B cell (primary cell): ENCODE measurements at regions not wholly inside any gene's neighbourhood (a gene's known extent, or its start where the extent isn't known, plus 50 kb on each side); places are given as distances from the start of the nearest gene placed in this dataset.

Source experiments
- ATAC-seq: fragments of 200-7000 bp; cut with Tn5 transposase; one replicate; pipeline ENCODE4 v1.10.0; 2021; ENCODE audit warnings: low read depth, mild to moderate bottlenecking, moderate number of reproducible peaks, moderate library complexity
- CTCF ChIA-PET: fragments of 350-600 bp; sonication (Branson Sonifier 250); formaldehyde crosslinking; loops from one replicate; lab custom pipeline; 2021; ENCODE audit warnings: antibody characterized with exemption, inconsistent platforms; lab: Charles Lee
- POLR2A ChIA-PET: fragments of 350-600 bp; sonication (Branson Sonifier 250); formaldehyde crosslinking; loops from one replicate; lab custom pipeline; 2021; ENCODE audit warnings: antibody characterized with exemption; lab: Charles Lee
- DNase-seq: peaks from one replicate; pipeline ENCODE4 v3.0.0; 2013
- H2AFZ ChIP-seq: 2 replicates; pipeline ENCODE4 v1.6.1; 2012; ENCODE audit warnings: mild to moderate bottlenecking, low read depth, low read length; ENCODE audit not compliant: insufficient read depth, poor library complexity, severe bottlenecking
- H3K27ac ChIP-seq, 2 donors: 1 replicate in 1 of 2; 2 replicates in 1 of 2; pipeline ENCODE4 v1.5.1; 2012 to 2013; ENCODE audit warnings: low read length in 2 of 2, mild to moderate bottlenecking in 2 of 2, moderate library complexity in 1 of 2
- H3K27me3 ChIP-seq, 4 experiments: fragments of 200-600 bp in 1 of 4; sonication (generic) in 1 of 4; replicated peaks in 1 of 4; 1 replicate in 2 of 4; 2 replicates in 2 of 4; pipeline versions ENCODE4 v1.6.1 to v1.7.0; 2013 to 2016; ENCODE audit warnings: low read length in 3 of 4, mild to moderate bottlenecking in 2 of 4, mixed read lengths in 1 of 4, moderate library complexity in 1 of 4; ENCODE audit not compliant: insufficient read depth in 4 of 4, control insufficient read depth in 3 of 4; ENCODE audit errors: control extremely low read depth in 1 of 4
- H3K36me3 ChIP-seq, 2 experiments: replicated peaks in 1 of 2; 1 replicate in 1 of 2; 2 replicates in 1 of 2; pipeline versions ENCODE4 v1.6.1 to v1.7.1; 2013; ENCODE audit warnings: low read length in 1 of 2; ENCODE audit not compliant: insufficient read depth in 2 of 2, control insufficient read depth in 1 of 2; ENCODE audit errors: control extremely low read depth in 1 of 2, extremely low read depth in 1 of 2
- H3K4me1 ChIP-seq, 2 donors: fragments of 200-600 bp in 1 of 2; sonication (generic) in 1 of 2; 1 replicate in 1 of 2; 2 replicates in 1 of 2; pipeline versions ENCODE4 v1.5.1 to v1.6.1; 2013 to 2017; ENCODE audit warnings: low read length in 2 of 2; ENCODE audit not compliant: control insufficient read depth in 2 of 2, insufficient read depth in 2 of 2
- H3K4me2 ChIP-seq: replicated peaks from 2 replicates; pipeline ENCODE3; 2012; ENCODE audit warnings: mild to moderate bottlenecking, low read depth, low read length; ENCODE audit not compliant: poor library complexity, severe bottlenecking
- H3K4me3 ChIP-seq, 5 experiments: fragments of 200-600 bp in 1 of 5; sonication (generic) in 1 of 5; 1 replicate in 3 of 5; 2 replicates in 2 of 5; pipeline versions ENCODE4 v1.5.1 to v1.7.0; 2011 to 2016; ENCODE audit warnings: low read length in 4 of 5, mild to moderate bottlenecking in 4 of 5, low read depth in 2 of 5, control low read depth in 1 of 5, moderate library complexity in 1 of 5; ENCODE audit not compliant: insufficient read depth in 1 of 5; ENCODE audit errors: control extremely low read depth in 1 of 5, extremely low read depth in 1 of 5
- H3K79me2 ChIP-seq: fragments of 200-600 bp; sonication (generic); one replicate; pipeline ENCODE4 v1.6.0; 2016; ENCODE audit warnings: low read length; ENCODE audit not compliant: control insufficient read depth, insufficient read depth
- H3K9ac ChIP-seq: fragments of 200-600 bp; sonication (generic); 2 replicates; pipeline ENCODE4 v1.6.1; 2017; ENCODE audit warnings: mild to moderate bottlenecking, low read length, moderate library complexity
- H3K9me3 ChIP-seq, 3 donors: one replicate each; pipeline versions ENCODE4 v1.6.1 to v1.7.1; 2013; ENCODE audit warnings: low read length in 2 of 3; ENCODE audit not compliant: control insufficient read depth in 2 of 3, insufficient read depth in 1 of 3; ENCODE audit errors: control extremely low read depth in 1 of 3
- H4K20me1 ChIP-seq: 2 replicates; pipeline ENCODE4 v1.6.0; 2012; ENCODE audit warnings: mild to moderate bottlenecking, low read length; ENCODE audit not compliant: insufficient read depth, control insufficient read depth, poor library complexity, severe bottlenecking
- H3K27ac Mint-ChIP-seq: one replicate; pipeline ENCODE4 v1.8.0; 2021; ENCODE audit warnings: mixed read lengths
- H3K27me3 Mint-ChIP-seq: one replicate; pipeline ENCODE4 v1.8.0; 2021; ENCODE audit warnings: mixed read lengths
- H3K4me1 Mint-ChIP-seq: one replicate; pipeline ENCODE4 v1.8.0; 2021; ENCODE audit warnings: mixed read lengths
- H3K4me3 Mint-ChIP-seq: one replicate; pipeline ENCODE4 v1.8.0; 2021; ENCODE audit warnings: mixed read lengths
- H3K9me3 Mint-ChIP-seq: one replicate; pipeline ENCODE4 v1.8.0; 2022; ENCODE audit warnings: mixed read lengths; ENCODE audit not compliant: insufficient read depth
- CTCF ChIP-seq: fragments of 200-600 bp; IDR thresholded peaks from one replicate; pipeline ENCODE4 v1.8.0; 2022; ENCODE audit warnings: antibody characterized with exemption, mild to moderate bottlenecking
- EZH2 ChIP-seq: IDR thresholded peaks from 2 replicates; pipeline ENCODE4 v1.6.1; 2012; ENCODE audit warnings: borderline replicate concordance, low read depth, mild to moderate bottlenecking, moderate library complexity, low read length; ENCODE audit not compliant: insufficient read depth, poor library complexity, severe bottlenecking
- WGBS: methylation state at CpG from one replicate; pipeline ENCODE4 v1.1.5; 2013; ENCODE audit warnings: missing lambda C conversion rate; ENCODE audit not compliant: insufficient coverage; 5-methylcytosine and 5-hydroxymethylcytosine counted together
- intact Hi-C: fragments of 100-400 bp; cut with micrococcal nuclease; formaldehyde crosslinking; loops from one replicate; pipeline ENCODE4 v1.10.0; 2022

GRCh38 chr10:128938558-128938957 lies 528.5 kb upstream of the MGMT start:
- H3K27me3 Mint-ChIP-seq: peaks cover 4% of the 10 kb centered on the region
- no peak overlapping the region for H3K27ac Mint-ChIP-seq
- no peak overlapping the region for H2AFZ ChIP-seq
- POLR2A ChIA-PET: no interaction called here
- no peaks in the 10 kb centered on the region for H3K4me1 ChIP-seq
- H3K4me3 Mint-ChIP-seq: no peak overlapping the region
- no peaks in the 10 kb centered on the region for H3K27me3 ChIP-seq
- CTCF ChIA-PET: no interaction called here
- no peaks in the 10 kb centered on the region for H3K9me3 Mint-ChIP-seq
- H3K79me2 ChIP-seq: no peaks in the 10 kb centered on the region
- no peaks in the 10 kb centered on the region for H4K20me1 ChIP-seq
- H3K4me3 ChIP-seq: no peak overlapping the region
- no peaks in the 10 kb centered on the region for H3K36me3 ChIP-seq
- no peak overlapping the region for H3K27ac ChIP-seq
- no peak overlapping the region for H3K4me2 ChIP-seq
- intact Hi-C loops: no loop called here
- ATAC-seq: no peak
- no peak for TF ChIP-seq EZH2
- no peak for TF ChIP-seq CTCF
- H3K9me3 ChIP-seq: peaks cover 0 to 6% (median 0%) of the 10 kb centered on the region in 3 donors
- WGBS: 100% methylated on average over 1 of the region's 3 CpGs
- H3K4me1 Mint-ChIP-seq: no peaks in the 10 kb centered on the region
- no peak for DNase-seq
- H3K9ac ChIP-seq: no peak overlapping the region

- H3K27me3 ChIP-seq: no peaks in the 10 kb centered on the region
- no peak for TF ChIP-seq EZH2
- TF ChIP-seq CTCF: no peak
- WGBS: 85% methylated on average over 2 of the region's 5 CpGs
- no peak overlapping the region for H3K27ac ChIP-seq
- CTCF ChIA-PET: interaction anchor here (1.0 kb wide), 1 partner anchor 16 kb away, joined by 3 read pairs; no protein-coding TSS in a partner anchor
- no peaks in the 10 kb centered on the region for H3K79me2 ChIP-seq
- ATAC-seq: no peak
- no peak overlapping the region for H3K4me3 Mint-ChIP-seq
- no peak overlapping the region for H3K27ac Mint-ChIP-seq
- peaks cover 5% of the 10 kb centered on the region for H3K9me3 Mint-ChIP-seq
- no peaks in the 10 kb centered on the region for H4K20me1 ChIP-seq
- POLR2A ChIA-PET: no interaction called here
- no peak overlapping the region for H3K4me3 ChIP-seq
- no peak overlapping the region for H2AFZ ChIP-seq
- H3K4me1 ChIP-seq: no peaks in the 10 kb centered on the region
- H3K27me3 Mint-ChIP-seq: peaks cover 4% of the 10 kb centered on the region
- peaks cover 0 to 6% (median 0%) of the 10 kb centered on the region in 3 donors for H3K9me3 ChIP-seq
- no peak overlapping the region for H3K4me2 ChIP-seq
- H3K9ac ChIP-seq: no peak overlapping the region
- no peaks in the 10 kb centered on the region for H3K4me1 Mint-ChIP-seq
- H3K36me3 ChIP-seq: no peaks in the 10 kb centered on the region
- intact Hi-C loops: no loop called here
- DNase-seq: no peak
Observed at GRCh38 chr10:128940081-128940480, 527.0 kb upstream of the MGMT start.
